ENCODE measurements at regions not wholly inside any gene's neighbourhood (a gene's known extent, or its start where the extent isn't known, plus 50 kb on each side); places are given as distances from the start of the nearest gene placed in this dataset.

DNA sequence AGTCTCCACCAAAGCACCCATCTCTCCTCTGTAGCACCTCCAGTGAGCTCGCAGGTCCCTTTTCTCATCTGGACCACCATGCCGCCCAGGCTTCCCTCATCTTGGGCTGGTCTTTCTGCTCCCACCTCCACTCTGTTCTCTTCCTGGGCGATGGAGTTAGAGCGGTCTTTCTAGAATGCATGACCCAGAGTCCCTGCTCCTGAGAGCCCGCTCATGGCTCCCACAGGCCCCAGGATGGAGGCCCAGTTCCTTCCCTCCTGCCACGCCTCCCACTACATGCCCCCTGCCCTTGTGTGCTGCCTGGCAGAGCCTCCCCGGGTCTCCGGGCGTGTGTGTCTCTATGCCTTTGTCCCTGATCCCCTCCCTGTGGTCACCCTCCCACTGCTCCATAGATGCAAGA, 100.7 kb upstream of the RTL1 start:
- DNase-seq (ENCODE audit: low spot score), result no peak

GRCh38 chr14:101004954-101005353, 101.4 kb upstream of the RTL1 start:
- no peak for DNase-seq (ENCODE audit: low spot score)

DNA sequence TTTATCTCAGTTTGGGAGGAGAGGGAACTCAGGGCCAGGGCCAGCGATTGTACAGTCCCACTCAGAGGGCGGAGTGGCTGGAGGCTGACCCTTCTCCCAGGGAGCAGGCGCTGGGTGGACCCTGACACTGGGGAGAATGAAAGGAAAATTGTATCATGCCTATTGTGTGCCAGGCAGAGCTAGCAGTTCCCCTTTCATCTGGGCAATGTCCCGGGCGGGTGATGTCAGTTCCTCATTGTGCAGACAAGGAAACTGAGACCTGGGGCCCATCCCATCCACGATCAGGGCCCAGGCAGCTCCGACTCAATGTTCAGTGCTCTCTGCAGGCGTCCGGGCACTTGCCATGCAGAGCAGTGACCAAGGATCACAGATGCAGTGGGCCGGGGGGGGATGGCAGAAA, 101.9 kb upstream of the RTL1 start:
- DNase-seq (ENCODE audit: low spot score), result no peak

DNA sequence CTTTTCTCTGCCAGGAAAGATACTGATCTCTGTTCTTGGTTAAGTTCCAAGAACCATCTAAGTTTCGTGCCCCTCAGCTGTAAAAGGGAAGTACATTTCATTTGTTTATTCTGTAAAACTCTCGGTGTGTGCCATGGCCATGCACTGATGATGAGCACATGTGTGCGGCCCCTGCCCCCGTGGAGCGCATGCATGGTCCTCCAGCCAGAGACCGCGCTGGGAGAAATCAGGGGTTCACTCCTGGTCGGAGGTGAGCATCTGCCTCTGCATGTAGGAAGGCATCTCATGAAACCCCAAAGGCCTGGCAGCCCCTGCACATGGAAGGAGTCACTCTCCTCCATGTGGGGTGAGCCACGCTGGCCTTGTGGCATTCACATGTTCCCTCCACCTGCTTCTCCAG, 102.5 kb upstream of the RTL1 start:
- no peak for DNase-seq (ENCODE audit: low spot score)

DNA sequence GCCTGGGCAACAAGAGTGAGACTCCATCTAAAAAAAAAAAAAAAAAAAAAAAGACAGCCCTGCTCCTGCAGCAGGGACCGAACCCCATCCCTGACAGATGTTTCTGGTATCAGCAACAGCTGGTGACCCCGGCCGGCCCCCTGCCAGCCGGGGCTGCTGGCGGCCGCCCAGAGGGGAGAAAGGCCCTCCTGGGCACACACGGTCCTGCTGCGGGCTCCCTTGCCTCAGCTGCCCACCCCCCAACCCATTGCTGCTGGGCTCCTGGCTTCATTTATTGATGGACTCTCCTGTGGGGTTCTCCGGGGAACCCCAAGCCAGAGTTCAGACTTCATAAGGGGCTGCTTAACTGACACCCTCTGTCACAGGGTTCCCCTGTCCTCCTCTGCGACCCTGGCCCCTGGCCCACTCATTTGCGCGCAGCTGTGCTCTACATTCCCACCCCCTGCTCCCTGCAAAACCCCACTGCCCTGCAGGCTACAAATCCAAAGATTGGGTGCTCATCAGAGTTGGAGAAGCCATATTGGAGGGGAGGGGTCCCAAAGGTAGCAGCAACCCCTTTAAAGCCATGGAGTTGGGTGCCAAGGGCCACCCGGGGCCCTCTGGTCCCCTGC, 103.6 kb upstream of the RTL1 start:
- no peak for DNase-seq (ENCODE audit: low spot score)

- DNase-seq (ENCODE audit: low spot score), result no peak
These were observed 104.2 kb upstream of the RTL1 start for GRCh38 chr14:101007765-101008164.

GRCh38 chr14:101008196-101008595, 104.7 kb upstream of the RTL1 start:
- no peak for DNase-seq (ENCODE audit: low spot score)

GRCh38 chr14:101008631-101009336, 105.3 kb upstream of the RTL1 start:
- DNase-seq (ENCODE audit: low spot score), result no peak

GRCh38 chr14:101009531-101009930, 106.0 kb upstream of the RTL1 start:
- no peak for DNase-seq (ENCODE audit: low spot score)

- no peak for DNase-seq (ENCODE audit: low spot score)
These were observed 106.8 kb upstream of the RTL1 start for GRCh38 chr14:101010293-101010692.

DNA sequence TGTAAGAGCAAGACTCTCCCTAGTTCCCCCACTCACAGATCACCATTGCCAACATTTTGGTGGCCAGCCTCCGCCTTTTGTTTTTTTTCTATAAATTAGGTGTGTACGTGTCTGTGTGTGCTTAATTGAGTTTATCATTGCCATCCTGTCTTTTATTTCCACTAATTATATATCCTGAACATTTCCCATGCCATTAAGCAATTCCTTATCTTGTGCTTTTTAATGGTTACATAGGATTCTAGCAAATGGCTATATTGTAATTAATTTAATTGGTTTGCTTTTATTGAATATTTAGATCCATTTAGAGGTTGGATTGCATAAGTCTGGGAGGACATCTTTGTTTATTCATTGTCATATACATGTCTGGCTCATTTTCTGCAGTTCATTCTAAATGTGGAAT, 107.3 kb upstream of the RTL1 start:
- no peak for DNase-seq (ENCODE audit: low spot score)

DNA sequence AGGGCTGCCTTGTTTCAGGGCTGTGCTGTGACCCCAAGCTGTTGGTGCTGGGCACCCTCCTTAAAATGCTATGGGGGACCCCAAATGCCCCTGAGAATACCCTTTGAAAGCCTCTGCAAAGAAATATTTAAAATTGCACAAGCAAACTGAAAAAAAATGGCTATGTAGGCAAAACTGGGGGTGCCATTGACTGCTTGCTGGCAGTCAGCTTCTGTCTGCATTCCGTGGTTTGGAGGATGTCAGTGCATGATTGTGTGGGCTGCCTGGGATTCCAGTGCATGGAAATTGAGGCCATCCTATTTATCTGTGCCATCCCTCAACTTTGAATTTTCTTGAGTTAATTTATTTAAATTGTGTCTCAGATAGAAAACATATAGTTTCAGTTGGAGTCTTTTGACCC, 113.7 kb upstream of the RTL1 start:
- DNase-seq (ENCODE audit: low spot score), result no peak

GRCh38 chr14:101017806-101018560, 114.5 kb upstream of the RTL1 start:
- no peak for DNase-seq (ENCODE audit: low spot score)

DNA sequence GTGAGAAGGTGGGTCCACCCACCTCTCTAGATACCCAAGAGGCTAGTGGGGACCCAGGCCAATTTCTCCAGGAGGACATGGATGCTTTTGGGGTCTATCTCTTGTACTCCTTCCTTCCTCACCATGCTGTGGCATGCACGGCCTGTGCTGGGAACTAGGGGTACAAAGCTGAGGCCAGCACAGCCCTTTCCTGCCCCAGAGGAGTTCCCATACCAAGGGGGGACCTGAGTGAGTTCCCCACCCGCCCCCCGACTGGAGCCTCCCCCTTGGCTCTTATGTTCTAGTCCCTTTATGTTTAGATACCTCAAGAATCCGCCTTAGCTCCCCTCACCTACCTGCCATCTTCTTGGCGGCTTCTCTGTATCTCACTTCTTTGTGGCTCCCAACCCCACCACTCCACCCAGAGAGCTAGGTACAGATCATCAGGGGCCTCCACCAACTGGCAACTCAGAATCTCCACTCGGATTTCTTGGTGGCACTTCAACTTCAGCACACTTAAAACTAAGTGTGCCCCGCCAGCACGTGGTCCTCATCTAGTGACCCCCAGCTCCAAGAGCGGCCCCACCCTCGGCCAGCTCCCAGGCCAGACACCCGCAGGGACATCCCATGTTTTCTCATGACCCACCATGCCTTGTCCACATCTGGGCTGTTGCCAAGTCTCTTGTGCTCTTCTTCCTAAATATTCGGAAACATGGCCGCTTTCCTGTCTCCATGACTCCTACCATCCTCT, 115.2 kb upstream of the RTL1 start:
- DNase-seq (ENCODE audit: low spot score), result no peak

DNA sequence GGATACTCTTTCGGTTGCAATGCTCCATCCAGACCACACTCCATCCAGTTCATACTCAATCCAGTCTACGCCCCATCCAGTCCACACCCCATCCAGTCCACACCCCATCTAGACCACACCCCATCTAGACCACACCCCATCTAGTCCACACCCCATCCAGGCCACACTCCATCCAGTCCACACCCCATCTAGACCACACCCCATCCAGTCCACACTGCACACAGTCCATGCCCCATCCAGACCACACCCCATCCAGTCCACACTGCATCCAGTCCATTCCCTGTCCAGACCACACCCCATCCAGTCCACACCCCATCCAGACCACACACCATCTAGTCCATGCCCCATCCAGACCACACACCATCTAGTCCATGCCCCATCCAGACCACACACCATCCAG, 116.0 kb upstream of the RTL1 start:
- DNase-seq (ENCODE audit: low spot score), result no peak

DNA sequence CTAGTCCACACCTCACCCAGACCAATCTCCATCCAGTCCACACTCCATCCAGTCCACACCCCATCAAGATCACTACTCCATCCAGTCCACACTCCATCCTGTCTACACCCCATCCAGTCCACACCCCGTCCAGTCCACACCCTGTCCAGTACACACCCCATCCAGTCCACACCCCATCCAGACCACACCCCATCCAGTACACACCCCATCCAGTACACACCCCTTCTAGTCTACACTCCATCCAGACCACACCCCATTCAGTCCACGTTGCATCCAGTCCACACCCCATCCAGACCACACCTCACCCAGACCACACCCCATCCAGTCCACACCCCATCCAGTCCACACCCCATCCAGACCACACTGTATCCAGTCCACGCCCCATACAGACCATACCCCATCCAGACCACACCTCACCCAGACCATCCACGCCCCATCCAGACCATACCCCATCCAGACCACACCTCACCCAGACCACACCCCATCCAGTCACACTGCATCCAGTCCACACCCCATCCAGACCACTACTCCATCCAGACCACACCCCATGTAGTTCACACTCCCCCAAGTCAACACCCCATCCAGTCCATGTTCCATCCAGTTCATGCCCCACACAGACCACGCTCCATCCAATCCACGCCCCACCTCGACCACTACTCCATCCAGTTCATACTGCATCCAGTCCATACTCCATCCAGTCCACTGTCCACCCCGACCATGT, 116.6 kb upstream of the RTL1 start:
- no peak for DNase-seq (ENCODE audit: low spot score)

GRCh38 chr14:101020834-101021370, 117.4 kb upstream of the RTL1 start:
- DNase-seq (ENCODE audit: low spot score), result no peak

DNA sequence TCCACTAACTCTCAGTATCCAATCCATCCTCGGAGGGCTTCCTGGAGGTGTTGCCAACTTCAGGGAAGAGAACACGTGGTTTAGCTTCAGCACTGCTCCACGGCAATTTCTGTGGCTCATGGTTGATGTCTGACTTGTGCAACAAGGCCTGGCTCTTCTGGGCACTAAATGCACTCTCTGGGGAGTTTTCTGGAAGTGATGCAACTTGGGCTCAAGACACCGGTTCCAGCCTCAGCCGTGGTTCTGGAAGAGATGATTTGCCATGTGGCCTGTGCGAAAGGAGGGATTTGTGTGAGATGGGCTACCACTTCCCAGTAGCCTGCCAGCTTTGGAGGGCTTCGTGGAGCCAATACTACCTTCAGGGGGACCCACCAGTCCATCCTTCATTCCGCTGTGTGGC, 118.6 kb upstream of the RTL1 start:
- DNase-seq (ENCODE audit: low spot score), result no peak

DNA sequence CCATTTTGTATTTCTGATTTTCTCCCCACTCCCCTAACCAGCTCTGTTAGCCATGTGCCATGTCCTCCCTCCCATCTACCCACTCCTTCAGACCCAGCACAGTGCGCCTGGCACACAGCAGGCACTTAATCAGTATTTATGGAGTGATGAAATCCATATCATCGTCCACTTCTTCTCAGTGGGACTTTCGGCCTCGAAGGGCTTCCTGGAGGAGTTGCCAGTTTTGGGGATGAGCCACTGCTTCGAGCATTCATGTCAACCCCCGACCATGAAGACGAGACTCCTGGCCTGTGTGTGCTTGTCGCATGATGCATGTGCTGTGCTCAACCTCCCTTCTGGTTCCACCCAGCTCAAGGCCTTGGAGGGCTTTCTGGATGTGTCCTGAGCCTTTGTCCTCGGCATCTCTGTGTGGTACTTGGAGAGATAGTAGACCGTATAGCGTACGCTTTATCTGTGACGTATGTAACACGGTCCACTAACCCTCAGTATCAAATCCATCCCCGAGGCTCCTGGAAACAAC, 119.5 kb upstream of the RTL1 start:
- no peak for DNase-seq (ENCODE audit: low spot score)

DNA sequence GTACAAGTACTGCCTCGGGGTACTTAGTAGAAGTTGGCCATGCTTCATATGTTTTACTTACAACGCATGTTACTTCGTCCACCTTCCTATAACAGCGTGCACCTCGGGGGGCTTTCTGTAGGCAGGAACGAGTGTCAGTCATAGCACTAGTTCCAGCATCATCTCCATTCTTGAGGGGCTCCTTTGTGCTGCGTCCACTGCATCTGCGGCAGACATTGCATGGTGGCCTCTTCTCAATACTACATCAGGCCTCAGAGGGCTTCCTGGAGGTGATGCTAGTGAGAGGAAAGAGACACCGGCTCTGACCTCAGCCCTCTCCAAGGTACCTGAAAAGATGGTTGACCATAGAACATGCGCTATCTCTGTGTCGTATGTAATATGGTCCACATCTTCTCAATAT, 121.2 kb upstream of the RTL1 start:
- DNase-seq (ENCODE audit: low spot score), result no peak

DNA sequence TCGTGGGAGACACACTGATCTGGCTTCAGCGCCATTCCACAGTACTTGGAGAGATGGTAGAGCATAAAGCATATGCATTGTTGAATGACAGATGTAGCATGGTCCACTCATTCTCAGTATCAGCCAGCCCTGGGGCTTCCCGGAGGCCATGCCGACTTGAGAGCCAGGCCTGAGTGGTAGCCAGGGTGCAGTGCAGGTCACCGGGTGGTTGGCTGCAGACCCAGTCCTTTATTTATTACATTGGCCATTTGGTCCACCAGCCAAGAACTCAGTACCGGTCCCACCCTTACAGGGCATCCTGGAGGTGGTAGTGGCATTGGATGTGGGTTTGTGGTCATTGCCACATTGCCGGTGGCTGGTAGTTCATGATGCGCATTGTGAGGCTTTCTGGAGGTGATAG, 121.6 kb upstream of the RTL1 start:
- no peak for DNase-seq (ENCODE audit: low spot score)

Data from H4 (cell line).